Stromal cell of bone marrow (primary cell): ENCODE measurements at regions not wholly inside any gene's neighbourhood (a gene's known extent, or its start where the extent isn't known, plus 50 kb on each side); places are given as distances from the start of the nearest gene placed in this dataset.
"Not testable (repeated sequence)": the region's sequence is repeated elsewhere in the genome, so short reads cannot be mapped to it uniquely, and the experiment has no call there.

Experiments used
- DNase-seq: peaks from one replicate; pipeline ENCODE4 v3.0.0-alpha.2; 2012; ENCODE audit warnings: low read depth

DNA sequence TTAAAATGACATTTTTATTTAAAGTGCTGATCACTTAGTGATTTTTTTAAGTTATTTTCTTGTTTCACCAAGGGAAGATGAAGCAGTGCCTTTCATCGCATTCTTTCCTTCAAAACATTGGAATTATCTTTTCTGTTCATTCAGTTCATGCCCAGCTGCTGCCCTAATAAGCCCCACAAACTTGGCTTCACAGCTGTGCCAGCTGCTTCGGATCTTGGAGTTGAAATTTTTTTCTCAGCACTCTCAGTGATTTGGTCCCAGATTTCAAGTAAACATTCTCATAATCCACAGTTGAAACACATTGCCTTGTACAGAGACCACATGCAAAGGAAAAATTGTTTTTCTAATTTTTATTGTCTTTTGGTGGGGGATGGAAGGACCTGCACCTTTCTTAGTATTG lies 353.3 kb upstream of the LRP1B start:
- no peak for DNase-seq

DNA sequence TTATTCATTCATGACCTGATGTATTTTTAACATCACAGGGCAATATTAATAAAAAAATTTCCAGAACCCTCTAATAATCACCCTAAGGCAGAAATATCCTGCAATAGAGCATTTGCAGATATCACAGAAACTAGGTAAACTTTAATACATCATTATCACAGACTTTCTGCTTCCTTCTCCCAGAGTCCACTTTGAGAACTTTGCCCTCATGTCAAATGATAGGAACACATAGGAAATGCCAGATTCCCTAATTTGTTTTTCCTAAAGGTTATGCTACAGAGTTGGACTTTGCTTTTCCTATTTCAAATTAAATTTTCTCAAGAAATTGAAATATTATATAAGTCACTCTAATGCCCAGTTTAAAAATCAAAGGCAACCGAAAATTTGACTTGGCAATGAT lies 352.8 kb upstream of the LRP1B start:
- no peak for DNase-seq

DNA sequence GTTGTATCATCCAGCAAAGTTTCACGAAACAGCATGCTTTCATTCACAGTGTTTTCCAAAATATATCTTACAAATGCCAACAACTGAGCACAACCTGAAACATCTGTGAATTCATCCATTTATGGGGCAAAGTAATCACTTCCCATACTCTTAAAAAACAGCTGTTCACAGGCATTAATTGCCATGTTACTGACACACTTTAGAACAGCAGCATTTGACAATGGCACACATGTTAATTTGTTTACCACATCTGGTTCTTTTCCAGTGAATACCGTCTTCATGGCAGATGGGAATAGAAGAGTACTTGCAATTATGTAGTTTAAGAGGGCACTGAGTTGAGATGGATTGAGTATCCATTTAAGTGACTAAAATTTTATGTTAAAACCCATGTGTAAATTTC lies 347.4 kb upstream of the LRP1B start:
- no peak for DNase-seq

DNA sequence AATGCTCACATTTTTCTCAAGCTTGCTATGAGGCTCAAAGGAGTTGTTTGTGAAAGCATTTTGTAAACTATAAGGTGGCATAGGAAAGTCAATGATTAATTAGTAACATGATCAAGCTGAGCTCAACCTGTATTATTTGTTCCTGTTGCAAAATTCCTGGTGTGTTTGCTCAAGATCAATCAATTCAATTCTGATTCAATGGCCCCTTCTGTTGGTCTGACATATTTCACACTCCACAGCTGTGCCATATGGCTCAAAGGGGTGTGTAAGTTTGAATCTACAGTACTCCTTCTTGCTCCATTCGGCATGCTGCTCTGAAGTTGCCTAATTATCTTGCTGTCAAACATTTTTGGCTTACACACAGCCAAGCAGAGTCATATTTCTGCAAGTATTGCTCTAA lies 341.6 kb upstream of the LRP1B start:
- DNase-seq, result no peak

DNA sequence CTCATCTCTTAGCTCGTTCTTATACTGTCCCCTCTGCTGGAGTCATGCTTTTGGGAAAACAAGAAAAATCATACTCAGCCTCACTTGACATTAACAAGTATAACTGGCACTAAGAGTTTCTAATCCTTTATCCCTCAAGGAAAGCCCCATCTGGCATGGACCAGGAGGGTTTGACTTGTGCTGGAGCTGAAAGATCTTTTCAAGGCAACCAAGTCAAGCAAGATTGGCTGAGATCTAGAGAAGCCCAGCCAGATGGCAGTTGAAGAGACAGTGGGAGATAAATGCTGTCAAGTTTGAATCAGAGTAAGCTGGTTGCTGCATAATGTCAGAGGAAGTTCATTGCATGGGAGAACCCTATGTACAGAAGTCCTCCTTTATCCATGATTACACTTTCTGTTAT lies 336.5 kb upstream of the LRP1B start:
- DNase-seq, result no peak

DNA sequence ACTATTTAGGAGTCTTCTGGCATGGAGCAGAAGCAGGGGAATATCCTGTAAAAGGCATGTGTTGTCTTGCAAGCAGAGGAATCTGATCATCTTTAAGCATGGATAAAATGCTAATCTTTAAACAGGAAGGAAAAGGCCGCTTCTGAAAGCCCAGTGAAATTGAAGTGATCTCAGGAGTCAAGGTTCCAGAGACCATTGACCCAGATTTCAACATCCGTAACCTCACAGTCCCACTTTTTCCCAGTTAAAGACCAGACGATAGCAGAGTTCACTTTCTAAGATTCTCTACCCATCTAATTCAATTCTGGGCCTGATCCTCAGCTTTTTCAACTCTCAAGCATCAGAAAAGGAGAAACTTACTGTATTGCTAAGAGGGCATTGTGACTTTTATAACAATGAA lies 332.2 kb upstream of the LRP1B start:
- DNase-seq, result no peak

DNA sequence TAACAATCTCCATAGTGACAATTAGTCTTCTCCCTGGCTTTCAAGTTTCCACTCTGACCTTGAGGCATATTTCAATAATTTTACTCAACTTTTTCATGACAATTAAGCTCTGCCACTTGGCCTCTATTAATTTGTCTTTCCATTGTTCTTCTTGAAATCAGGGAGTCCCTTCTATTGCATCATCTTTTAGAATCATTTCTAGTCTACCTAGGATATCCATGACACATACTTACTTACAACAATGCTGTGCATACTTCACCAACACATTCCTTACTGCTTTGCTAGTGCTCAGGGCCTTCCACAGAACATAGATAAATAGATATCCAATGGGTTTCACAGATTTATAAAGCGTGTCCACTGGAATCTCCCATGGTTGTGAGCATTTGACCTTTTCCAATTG lies 331.5 kb upstream of the LRP1B start:
- DNase-seq, result no peak

DNA sequence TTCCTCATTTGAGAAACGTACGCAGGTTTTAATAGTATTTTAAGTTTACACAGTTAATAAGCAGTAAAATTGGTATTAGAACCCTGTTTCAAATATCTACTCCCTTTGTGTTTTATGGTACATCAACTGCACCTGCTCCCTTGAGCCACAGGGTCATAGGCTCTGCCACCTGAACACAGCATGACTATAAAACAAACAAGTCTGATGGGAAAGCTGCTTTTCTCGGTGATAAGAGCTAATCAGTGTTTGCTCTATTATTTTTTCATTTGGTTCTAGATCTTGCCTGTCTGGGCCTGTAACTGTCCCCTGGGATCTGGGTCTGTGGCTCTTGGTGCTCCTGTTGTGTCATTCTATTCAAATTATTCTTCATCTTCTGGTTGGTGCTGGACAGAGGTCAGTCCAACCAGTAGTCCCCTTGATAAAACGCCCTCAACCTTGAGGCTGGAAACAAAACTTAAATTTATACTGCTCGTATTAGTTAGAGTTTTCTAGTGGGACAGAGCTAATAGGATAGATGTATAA lies 314.8 kb upstream of the LRP1B start:
- no peak for DNase-seq

DNA sequence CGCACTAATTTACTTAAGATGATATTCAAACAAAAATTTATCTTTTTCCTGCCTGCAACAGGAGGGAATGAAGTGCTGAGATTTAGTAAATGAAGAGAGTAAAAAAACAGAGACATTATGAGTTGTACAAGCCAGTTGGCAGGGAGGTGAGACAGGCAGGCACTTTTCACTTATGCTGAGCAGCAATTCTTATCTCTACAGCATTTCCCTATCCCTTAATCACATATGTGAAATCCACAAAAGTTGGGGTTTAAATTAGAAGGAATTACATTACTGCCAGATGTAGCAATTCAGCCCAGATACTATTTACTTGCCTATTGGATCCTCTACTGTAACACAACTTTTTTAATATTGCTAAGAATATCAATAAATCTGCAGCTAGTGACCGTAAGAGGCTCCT lies 314.2 kb upstream of the LRP1B start:
- DNase-seq, result no peak

DNA sequence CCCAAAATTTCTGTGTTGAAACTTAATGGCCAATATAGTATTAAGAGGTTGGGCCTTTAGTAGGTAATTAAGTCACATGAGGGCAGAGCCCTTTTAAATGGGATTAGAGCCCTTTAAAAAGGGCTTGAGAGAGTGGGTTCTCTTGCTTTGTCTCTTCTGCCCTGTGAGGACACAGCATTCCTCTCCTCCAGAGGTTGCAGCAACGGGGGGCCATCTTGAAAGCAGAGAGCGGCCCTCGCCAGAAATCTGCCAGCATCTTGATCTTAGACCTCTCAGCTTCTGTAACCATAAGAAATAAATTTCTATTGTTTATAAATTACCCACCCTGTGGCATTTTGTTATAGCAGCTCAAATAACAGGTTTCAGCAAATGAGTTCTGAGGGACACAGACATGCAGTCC lies 305.0 kb upstream of the LRP1B start:
- no peak for DNase-seq

DNA sequence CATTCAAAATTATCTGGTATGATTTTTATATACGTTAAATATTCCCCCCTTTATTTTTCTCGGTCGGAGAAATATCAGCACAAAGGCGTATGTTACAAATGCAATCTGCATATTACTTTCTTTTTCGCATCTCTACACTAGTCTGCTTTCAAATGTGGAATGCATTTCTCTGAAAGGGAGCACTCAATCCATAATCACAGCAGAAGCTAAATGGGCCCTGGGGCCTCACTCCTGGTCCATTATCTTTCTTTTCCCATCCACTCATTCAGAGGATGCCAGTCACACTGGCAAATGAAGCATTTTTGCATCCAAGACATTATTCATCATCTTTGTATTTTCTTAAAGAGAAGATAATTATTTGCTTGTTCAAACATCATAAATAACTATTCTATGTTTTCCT lies 295.2 kb upstream of the LRP1B start:
- DNase-seq, result no peak

DNA sequence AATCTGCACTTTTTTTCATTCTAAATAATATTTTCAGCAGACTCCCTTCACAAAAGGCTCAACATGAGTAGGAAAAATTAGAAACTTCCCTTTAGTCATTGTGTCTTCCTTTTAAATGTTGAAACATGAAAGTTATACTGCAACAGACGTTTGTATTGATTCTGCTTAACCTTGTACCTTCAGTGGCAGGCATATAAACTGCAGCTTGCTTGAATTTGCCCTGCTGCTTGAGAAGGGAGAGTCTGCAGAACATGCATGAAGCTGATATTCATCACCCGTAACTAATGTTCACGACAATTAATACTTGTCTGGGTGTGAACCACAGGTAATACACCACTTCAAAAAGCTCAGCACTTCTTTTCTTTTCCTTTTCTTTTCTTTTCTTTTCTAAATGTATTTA lies 294.7 kb upstream of the LRP1B start:
- no peak for DNase-seq

DNA sequence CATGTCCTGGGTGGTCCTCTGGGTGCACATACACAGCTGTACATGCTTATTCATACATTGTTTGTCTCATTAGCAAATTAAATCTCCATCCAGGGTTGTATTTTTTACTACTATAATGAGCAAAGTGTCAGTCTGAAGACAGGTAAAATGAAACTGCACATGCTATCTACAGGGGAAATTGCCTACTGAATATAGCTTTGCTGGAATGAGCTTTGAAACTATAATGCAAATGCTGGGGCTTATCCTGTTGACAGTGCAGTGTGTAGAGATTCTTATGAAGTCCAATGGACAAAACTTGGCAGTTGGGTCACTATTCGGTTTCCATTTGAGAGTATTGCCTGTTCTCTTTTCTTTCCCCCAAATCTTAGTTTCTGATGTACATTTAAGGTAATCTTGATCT lies 292.8 kb upstream of the LRP1B start:
- no peak for DNase-seq

DNA sequence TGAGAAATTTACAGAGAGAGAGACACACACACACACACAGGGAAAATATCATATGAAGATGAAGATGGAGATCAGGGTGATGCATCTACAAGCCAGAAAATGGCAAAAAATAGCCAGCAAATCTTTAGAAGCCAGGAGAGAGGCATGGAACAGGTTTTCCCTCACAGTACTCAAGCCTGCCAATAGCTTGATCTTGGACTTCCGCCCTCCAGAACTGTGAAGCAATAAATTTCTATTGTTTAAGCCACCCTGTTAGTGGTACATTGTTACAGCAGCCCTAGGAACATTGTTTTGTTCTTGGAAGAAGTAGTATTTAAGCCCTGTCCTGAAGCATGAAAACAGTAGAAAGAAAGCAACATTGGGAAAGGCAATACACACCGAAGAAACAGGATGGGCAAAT lies 292.0 kb upstream of the LRP1B start:
- DNase-seq, result no peak

DNA sequence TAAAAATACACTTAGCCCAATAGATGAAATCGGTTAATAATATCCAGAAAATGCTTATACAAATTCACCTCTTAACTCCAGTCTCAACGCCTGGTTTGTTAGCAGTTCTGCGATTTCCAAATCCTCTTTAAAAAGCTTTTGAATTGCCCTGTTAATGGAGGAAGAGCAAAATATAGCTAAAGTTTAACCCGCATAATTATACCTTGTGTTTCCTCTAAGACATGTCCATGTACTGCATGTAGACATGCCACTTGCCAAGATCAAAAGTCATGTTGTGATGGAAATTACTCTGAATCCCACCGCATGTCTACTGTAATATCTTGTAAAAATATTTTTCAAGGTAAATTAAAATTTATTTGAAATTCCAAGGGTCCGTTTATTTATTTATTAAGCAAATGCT lies 291.2 kb upstream of the LRP1B start:
- DNase-seq, result no peak

DNA sequence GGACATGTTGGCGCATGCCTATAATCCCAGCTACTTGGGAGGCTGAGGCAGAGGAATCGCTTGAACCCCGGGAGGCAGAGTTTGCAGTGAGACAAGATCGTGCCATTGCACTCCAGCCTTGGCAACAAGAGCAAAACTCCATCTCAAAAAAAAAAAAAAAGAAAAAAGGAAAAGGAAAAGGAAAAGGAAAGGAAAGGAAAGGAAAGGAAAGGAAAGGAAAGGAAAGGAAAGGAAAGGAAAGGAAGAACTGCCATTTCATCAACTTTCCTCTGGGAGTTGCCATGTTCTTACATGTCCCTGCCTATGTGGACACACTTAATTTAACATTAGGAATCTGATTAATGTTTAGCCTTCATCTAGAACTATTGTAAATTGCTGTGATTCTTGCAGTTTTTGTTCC lies 287.9 kb upstream of the LRP1B start:
- not testable (repeated sequence) for DNase-seq

DNA sequence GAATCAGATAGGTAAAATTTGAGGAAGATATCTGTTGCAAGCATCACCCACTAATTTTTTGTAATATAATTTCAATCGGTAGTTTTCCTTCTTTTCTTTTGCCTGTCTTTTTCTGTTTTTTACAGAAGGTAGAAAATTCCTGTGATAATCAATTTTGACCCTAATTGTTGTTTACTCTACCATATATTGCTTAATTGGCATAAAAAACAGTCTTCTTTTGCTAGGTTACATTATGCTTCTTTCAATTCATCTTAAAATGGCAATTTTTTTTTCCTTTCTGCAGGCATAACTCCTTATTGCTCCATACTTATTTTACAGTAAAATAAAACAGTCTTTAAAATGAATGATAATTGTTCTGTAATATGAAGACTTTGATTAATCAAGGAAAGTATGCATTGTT lies 286.2 kb upstream of the LRP1B start:
- no peak for DNase-seq

DNA sequence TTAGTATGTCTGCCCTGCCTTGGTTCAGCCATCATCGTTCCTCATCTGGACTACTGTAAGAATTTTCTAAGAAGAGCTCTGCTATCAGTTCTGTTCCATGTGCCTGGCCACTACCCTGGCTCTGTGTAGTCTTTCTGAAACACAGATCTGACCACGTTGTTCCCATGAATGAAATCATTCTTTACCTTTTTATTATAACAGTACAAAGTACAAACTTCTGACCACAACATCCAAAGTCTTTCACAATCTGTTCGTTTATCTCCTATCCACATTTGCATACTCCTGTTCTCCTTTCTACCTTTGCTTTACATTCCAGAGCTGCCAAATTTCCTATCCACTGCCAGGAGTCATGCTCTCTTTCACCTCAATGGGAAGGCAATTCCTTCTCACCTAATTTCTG lies 284.6 kb upstream of the LRP1B start:
- DNase-seq, result no peak

DNA sequence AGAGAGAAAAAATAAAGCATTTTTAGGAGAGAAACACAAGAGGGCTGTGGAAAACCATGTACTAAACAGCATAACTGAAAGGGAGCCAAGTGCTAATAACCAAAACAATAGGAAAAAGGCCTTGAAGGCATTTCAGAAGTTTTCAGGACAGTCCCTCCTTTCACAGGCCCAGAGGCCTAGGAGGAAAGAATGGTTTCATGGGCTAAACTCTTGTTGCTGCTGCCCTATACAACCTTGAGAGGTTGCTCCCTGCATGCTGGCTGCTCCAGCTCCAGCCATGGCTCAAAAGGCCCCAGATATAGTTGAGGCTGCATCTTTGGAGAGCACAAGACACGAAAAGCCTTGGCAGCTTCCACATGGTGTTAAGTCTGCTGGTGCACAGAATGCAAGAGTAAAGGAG lies 267.4 kb upstream of the LRP1B start:
- DNase-seq, result no peak

DNA sequence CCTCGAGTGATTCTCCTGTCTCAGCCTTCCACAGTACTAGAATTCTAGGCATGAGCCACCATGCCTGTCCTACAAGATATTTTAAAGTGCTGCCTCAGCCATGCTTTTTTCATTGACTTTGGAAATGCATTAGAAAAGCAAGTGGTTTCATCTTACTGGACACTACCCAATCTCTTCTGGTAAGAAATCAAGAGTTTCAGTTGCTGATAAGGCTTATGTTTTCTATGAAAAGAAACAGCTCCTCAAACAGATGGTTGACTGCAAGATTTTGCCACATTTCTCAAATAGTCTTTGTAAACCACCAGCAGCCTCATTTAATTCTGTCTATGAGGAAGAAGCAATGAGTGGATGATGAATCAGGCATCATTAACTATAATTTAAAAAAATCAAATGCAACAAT lies 264.5 kb upstream of the LRP1B start:
- no peak for DNase-seq

DNA sequence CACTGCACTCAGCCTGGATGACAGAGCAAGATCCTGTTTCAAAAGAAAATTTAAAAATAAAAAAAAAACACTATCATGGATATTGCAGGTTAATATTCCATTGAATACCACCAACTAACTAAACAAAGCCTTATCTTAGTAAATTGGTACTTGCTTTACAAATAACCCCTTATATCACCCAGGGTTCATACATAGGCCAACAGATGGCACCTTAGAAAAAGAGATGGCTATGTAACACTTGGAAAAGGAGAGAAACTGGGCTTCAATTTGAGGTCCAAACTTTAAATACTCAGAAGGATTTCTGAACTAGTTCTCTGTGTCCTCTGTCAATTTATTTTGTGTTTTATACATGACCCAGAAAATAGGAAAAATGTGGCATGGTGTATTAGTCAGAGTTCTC lies 249.6 kb upstream of the LRP1B start:
- DNase-seq, result no peak

DNA sequence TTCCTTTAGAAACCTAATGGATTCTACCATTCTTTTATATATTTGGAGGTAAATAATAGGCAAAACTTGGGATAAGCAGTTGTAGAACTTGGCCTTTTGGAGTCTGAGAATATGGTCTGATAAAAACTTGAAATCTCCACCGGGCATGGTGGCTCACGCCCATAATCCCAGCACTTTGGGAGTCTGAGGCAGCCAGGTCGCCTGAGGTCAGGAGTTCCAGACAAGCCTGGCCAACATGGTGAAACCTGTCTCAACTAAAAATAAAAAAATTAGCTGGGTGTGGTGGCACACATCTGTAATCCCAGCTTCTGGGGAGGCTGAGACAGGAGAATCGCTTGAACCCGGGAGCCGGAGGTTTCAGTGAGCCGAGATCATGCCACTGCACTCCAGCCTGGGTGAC lies 231.3 kb upstream of the LRP1B start:
- not testable (repeated sequence) for DNase-seq

DNA sequence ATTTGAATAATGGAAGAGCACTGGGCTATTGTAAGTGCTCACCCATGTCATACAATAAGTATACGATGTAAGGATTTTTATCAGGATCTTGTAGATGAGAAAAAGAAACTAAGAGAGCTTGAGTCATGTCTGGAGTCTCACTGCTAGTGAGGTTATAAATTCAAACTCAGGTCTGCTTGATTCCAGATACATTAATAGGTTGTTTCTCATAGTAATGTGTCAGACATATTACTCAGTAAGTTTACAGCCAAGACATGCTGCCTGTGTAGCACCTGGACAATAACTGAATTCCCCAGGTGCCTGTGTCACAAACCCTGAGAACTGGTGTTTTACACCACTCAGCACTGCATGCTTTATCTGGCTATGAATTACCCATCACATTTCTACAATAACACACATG lies 216.9 kb upstream of the LRP1B start:
- no peak for DNase-seq

DNA sequence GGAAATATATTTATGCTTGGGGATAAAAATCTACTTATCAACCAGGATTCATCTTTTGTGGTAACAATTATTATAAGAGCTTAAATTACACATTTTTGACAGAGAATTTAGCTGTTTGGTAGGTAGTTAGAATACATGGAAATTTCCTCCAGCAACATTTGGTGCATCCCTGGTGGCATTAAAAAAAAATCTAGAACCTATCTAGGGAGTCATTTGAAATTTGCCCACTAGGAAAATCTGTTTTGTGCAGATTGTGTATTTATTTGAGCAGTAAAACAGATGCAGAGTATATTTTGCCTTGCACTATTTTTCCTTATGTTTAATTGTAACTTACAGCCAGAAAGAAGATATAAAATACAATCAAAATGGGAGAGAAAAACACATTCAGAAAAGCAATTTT lies 208.4 kb upstream of the LRP1B start:
- no peak for DNase-seq

DNA sequence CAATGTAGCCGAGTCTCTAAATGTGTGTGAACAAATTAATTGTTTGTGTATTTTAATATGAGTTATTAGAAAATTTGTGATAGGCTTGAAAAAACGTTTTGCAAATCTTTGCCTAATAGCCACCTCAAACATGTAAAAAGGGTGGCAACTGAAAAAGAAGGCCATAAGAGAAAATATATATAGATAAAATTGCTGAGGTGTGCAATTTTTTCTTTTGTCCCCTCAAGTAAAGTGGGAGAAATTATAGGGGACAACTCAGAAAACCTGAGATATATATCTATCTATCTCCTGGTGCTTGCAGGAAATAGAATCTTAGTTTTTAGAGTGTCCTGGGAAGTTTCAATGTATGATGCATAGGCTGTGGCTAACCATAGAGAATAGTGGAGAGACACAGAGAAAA lies 201.4 kb upstream of the LRP1B start:
- DNase-seq, result no peak
